HCT116 (cell line): ENCODE measurements at regions not wholly inside any gene's neighbourhood (a gene's known extent, or its start where the extent isn't known, plus 50 kb on each side); places are given as distances from the start of the nearest gene placed in this dataset.

Experiments
- ATAC-seq: fragments of 200-7000 bp; cut with Tn5 transposase; 2 replicates; pipeline ENCODE4 v1.9.1; 2020; ENCODE audit warnings: mild to moderate bottlenecking, moderate library complexity
- BruUV-seq: library from RNA; stranded (reverse); fragments of 400-500 nt; replicated peaks from 2 replicates; lab custom pipeline; 2021; lab: Mats Ljungman, UMichigan
- CTCF ChIA-PET: fragments of 300-600 bp; sonication (Branson Sonifier 250); formaldehyde crosslinking; loops from one replicate; lab custom pipeline; 2021; ENCODE audit warnings: antibody characterized with exemption; lab: Charles Lee
- POLR2A ChIA-PET: fragments of 300-600, 350-600 bp; sonication (Branson Sonifier 250); formaldehyde crosslinking; loops from one replicate; lab custom pipeline; 2021; ENCODE audit warnings: antibody characterized with exemption; lab: Charles Lee
- RAD21 ChIA-PET, 2 experiments: fragments of 300-600 bp; sonication (Branson Sonifier 250); formaldehyde crosslinking; loops; one replicate each; lab custom pipeline; 2023; ENCODE audit warnings: low total read pairs in 2 of 2; ENCODE audit not compliant: uncharacterized antibody in 2 of 2, unreplicated experiment in 2 of 2, low non-redundant PET in 1 of 2; lab: Charles Lee
- DNase-seq: peaks from one replicate; pipeline ENCODE4 v3.0.0-alpha.2; 2010; ENCODE audit warnings: low read depth, low spot score
- H2AFZ ChIP-seq: fragments of 200-600 bp; shearing (Covaris generic), sonication (generic); 2 replicates; pipeline ENCODE4 v1.6.1; 2017; ENCODE audit warnings: low read depth, mixed run types, mixed read lengths, antibody characterized with exemption, low read length; ENCODE audit not compliant: poor library complexity, severe bottlenecking
- H3K27ac ChIP-seq: 2 replicates; pipeline ENCODE4 v1.5.1; 2012; ENCODE audit warnings: low read depth, low read length
- H3K27me3 ChIP-seq: fragments of 200-600 bp; sonication (generic); 2 replicates; pipeline ENCODE4 v1.6.1; 2016; ENCODE audit warnings: mixed run types, low read length, mixed read lengths; ENCODE audit not compliant: insufficient read depth
- H3K36me3 ChIP-seq, 2 experiments: fragments of 200-500 bp in 1 of 2; fragments of 200-600 bp in 1 of 2; sonication (Bioruptor generic) in 1 of 2; sonication (generic) in 1 of 2; 2 replicates each; pipeline versions ENCODE4 v1.5.1 to v1.6.1; 2014 to 2016; ENCODE audit warnings: low read length in 2 of 2, inconsistent platforms in 1 of 2, mixed read lengths in 1 of 2, mixed run types in 1 of 2; ENCODE audit not compliant: insufficient read depth in 2 of 2, control insufficient read depth in 1 of 2
- H3K4me1 ChIP-seq, 2 experiments: fragments of 200-600 bp in 1 of 2; sonication (generic) in 1 of 2; 2 replicates each; pipeline versions ENCODE4 v1.5.1 to v1.6.1; 2012 to 2017; ENCODE audit warnings: low read length in 2 of 2, inconsistent platforms in 1 of 2, mild to moderate bottlenecking in 1 of 2, mixed read lengths in 1 of 2, mixed run types in 1 of 2, moderate library complexity in 1 of 2; ENCODE audit not compliant: insufficient read depth in 2 of 2, control insufficient read depth in 1 of 2
- H3K4me2 ChIP-seq: fragments of 200-600 bp; sonication (generic); 2 replicates; pipeline ENCODE4 v1.6.1; 2017; ENCODE audit warnings: mixed run types, low read length, mixed read lengths
- H3K4me3 ChIP-seq, 2 experiments: fragments of 200-600 bp in 1 of 2; sonication (generic) in 1 of 2; replicated peaks in 1 of 2; 2 replicates each; pipeline ENCODE4 v1.5.1; 2011 to 2016; ENCODE audit warnings: low read length in 2 of 2, control low read depth in 1 of 2, low read depth in 1 of 2, mild to moderate bottlenecking in 1 of 2, mixed read lengths in 1 of 2, mixed run types in 1 of 2
- H3K79me2 ChIP-seq: fragments of 200-600 bp; sonication (generic); 2 replicates; pipeline ENCODE4 v1.6.1; 2017; ENCODE audit warnings: mild to moderate bottlenecking, mixed run types, low read length, moderate library complexity, mixed read lengths; ENCODE audit not compliant: insufficient read depth
- H3K9ac ChIP-seq: fragments of 200-600 bp; sonication (generic); 2 replicates; pipeline ENCODE4 v1.6.1; 2016; ENCODE audit warnings: low read length, mixed read lengths
- H3K9me2 ChIP-seq: fragments of 200-600 bp; sonication (generic), shearing (Covaris generic); 2 replicates; pipeline ENCODE4 v1.6.1; 2017; ENCODE audit warnings: mixed run types, mild to moderate bottlenecking, moderate library complexity; ENCODE audit not compliant: insufficient read depth
- H3K9me3 ChIP-seq, 2 experiments: fragments of 200-500 bp in 1 of 2; fragments of 200-600 bp in 1 of 2; sonication (Bioruptor generic) in 1 of 2; sonication (generic) in 1 of 2; 2 replicates each; pipeline ENCODE4 v1.6.1; 2014 to 2017; ENCODE audit warnings: low read length in 2 of 2, mixed read lengths in 2 of 2, inconsistent platforms in 1 of 2, low read depth in 1 of 2, mild to moderate bottlenecking in 1 of 2, mixed run types in 1 of 2, moderate library complexity in 1 of 2; ENCODE audit not compliant: control insufficient read depth in 1 of 2, insufficient read depth in 1 of 2
- H4K20me1 ChIP-seq: fragments of 200-600 bp; sonication (generic), shearing (Covaris generic); 2 replicates; pipeline ENCODE4 v1.6.1; 2017; ENCODE audit warnings: mixed run types, mild to moderate bottlenecking, moderate library complexity; ENCODE audit not compliant: insufficient read depth
- ATF3 ChIP-seq: IDR thresholded peaks from 2 replicates; pipeline ENCODE4 v1.6.1; 2012
- CEBPB ChIP-seq: IDR thresholded peaks from 2 replicates; pipeline ENCODE4 v1.6.1; 2012; ENCODE audit warnings: low read depth
- CTCF ChIP-seq, 3 experiments: fragments of 200-600 bp in 1 of 3; sonication (generic) in 1 of 3; IDR thresholded peaks in 2 of 3; conservative IDR thresholded peaks in 1 of 3; 2 replicates each; pipeline ENCODE4 v1.5.1; 2012 to 2017; ENCODE audit warnings: low read depth in 2 of 3, low read length in 2 of 3, antibody characterized with exemption in 1 of 3, borderline replicate concordance in 1 of 3, control low read depth in 1 of 3, mild to moderate bottlenecking in 1 of 3, mixed read lengths in 1 of 3, mixed run types in 1 of 3, moderate library complexity in 1 of 3; ENCODE audit not compliant: insufficient read depth in 1 of 3
- EGR1 ChIP-seq: IDR thresholded peaks from 2 replicates; pipeline ENCODE4 v1.6.1; 2012; ENCODE audit warnings: low read depth
- FOSL1 ChIP-seq: IDR thresholded peaks from 2 replicates; pipeline ENCODE4 v1.6.1; 2012; ENCODE audit warnings: low read depth
- POLR2AphosphoS5 ChIP-seq: IDR thresholded peaks from 2 replicates; pipeline ENCODE4 v1.6.1; 2011; ENCODE audit warnings: mild to moderate bottlenecking, low read depth, low read length, moderate library complexity
- RAD21 ChIP-seq: IDR thresholded peaks from 2 replicates; pipeline ENCODE4 v1.6.1; 2012; ENCODE audit warnings: low read depth, mild to moderate bottlenecking
- SIN3A ChIP-seq: IDR thresholded peaks from 2 replicates; pipeline ENCODE4 v1.6.1; 2012; ENCODE audit warnings: low read depth
- SP1 ChIP-seq: IDR thresholded peaks from 2 replicates; pipeline ENCODE4 v1.6.1; 2012; ENCODE audit warnings: low read depth
- TCF7L2 ChIP-seq: IDR thresholded peaks from 2 replicates; pipeline ENCODE4 v1.7.0; 2011; ENCODE audit warnings: borderline replicate concordance, inconsistent platforms; ENCODE audit not compliant: insufficient read depth, insufficient read length; ENCODE audit errors: extremely low read depth
- ZBTB33 ChIP-seq: IDR thresholded peaks from 2 replicates; pipeline ENCODE4 v1.6.1; 2011; ENCODE audit warnings: mild to moderate bottlenecking, low read length, moderate library complexity; ENCODE audit not compliant: insufficient replicate concordance; ENCODE audit errors: extremely low read depth
- ZFX ChIP-seq: fragments of 450-650 bp; IDR thresholded peaks from 2 replicates; pipeline ENCODE4 v1.6.1; 2017
- ZNF274 ChIP-seq: fragments of 200-500 bp; sonication (Bioruptor generic); IDR thresholded peaks from 2 replicates; pipeline ENCODE4 v1.6.1; 2014; ENCODE audit warnings: mild to moderate bottlenecking, low read depth, low read length, inconsistent platforms
- intact Hi-C: fragments of 100-400 bp; cut with micrococcal nuclease; formaldehyde crosslinking; loops from 2 replicates; pipeline ENCODE4 v1.10.0; 2022

GRCh38 chr3:166526881-166527280 lies 689.7 kb upstream of the BCHE start:
- H3K9ac ChIP-seq: no peak overlapping the region
- intact Hi-C loops: no loop called here
- DNase-seq: no peak
- no peak overlapping the region for H3K4me2 ChIP-seq
- H3K9me3 ChIP-seq: peaks cover 4 to 5% of the 10 kb centered on the region in 2 experiments; a peak in 1 of 4 replicates
- H3K27ac ChIP-seq: no peak overlapping the region
- no peaks in the 10 kb centered on the region for H3K36me3 ChIP-seq
- no TSS peak for BruUV-seq
- no peak for ATAC-seq
- H3K27me3 ChIP-seq: no peaks in the 10 kb centered on the region
- ChIA-PET POLR2A (no interaction called here), RAD21 (no interaction called here)
- H3K4me3 ChIP-seq: no peak overlapping the region
- H3K9me2 ChIP-seq: no peaks in the 10 kb centered on the region; the same call in 1 of the 2 replicates
- TF ChIP-seq CEBPB (no peak), ZFX (no peak), EGR1 (no peak), FOSL1 (no peak), SIN3A (no peak), ATF3 (no peak), RAD21 (no peak), SP1 (no peak), ZBTB33 (no peak), CTCF (IDR thresholded peaks at IDR 0.05 in 2 of 3, conservative IDR thresholded peaks at IDR 0.05 in 1 of 3; ENCODE audit: borderline replicate concordance in 1 of 3, insufficient read depth in 1 of 3, low read depth in 2 of 3, low read length in 2 of 3) (no peak), ZNF274 (no peak), POLR2AphosphoS5 (no peak), TCF7L2 (no peak)
- TF ChIP-seq, all 23 proteins: peak for 0
- CTCF ChIA-PET: no interaction called here
- H2AFZ ChIP-seq: no peak overlapping the region
- H4K20me1 ChIP-seq: no peaks in the 10 kb centered on the region
- H3K4me1 ChIP-seq: no peaks in the 10 kb centered on the region
- no peaks in the 10 kb centered on the region for H3K79me2 ChIP-seq
